SK-MEL-5 (cell line): ENCODE measurements at regions not wholly inside any gene's neighbourhood (a gene's known extent, or its start where the extent isn't known, plus 50 kb on each side); places are given as distances from the start of the nearest gene placed in this dataset.
"Not testable (repeated sequence)": the region's sequence is repeated elsewhere in the genome, so short reads cannot be mapped to it uniquely, and the experiment has no call there.

Experiments used
- DNase-seq: peaks from one replicate; pipeline ENCODE4 v3.0.0-alpha.2; 2016; ENCODE audit warnings: low read depth, low spot score
- in situ Hi-C: cut with HindIII; loops from 2 replicates; pipeline ENCODE4 v1.10.0; 2016; ENCODE audit warnings: low sequenced_read_pairs, high pct_unique_total_duplicates, low pct_unique_long_range_greater_than_20kb

DNA sequence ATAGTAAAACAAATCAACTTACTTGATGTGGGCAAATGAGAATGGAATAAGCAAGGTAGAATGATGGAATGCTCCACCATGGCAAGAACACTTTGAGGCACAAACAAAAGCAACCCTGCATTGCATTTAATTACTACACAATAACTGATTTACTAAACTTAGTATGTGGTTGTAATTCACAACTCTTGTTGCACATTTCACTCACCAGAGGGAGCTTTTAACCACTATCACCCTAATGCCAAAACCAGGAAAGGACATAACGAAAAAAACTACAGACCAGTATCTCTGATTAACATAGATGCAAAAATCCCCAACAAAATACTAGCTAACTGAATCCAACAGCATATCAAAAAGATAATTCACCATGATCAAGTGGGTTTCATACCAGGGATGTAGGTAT lies 659.8 kb downstream of the CPS1 start:
- peak; percentile 39 for DNase-seq
- in situ Hi-C loops = no loop called here

DNA sequence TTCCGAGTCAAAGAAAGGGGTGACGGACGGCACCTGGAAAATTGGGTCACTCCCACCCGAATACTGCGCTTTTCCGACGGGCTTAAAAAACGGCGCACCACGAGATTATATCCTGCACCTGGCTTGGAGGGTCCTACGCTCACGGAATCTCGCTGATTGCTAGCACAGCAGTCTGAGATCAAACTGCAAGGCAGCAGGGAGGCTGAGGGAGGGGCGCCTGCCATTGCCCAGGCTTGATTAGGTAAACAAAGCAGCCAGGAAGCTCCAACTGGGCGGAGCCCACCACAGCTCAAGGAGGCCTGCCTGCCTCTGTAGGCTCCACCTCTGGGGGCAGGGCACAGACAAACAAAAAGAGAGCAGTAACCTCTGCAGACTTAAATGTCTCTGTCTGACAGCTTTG lies 663.1 kb downstream of the CPS1 start:
- in situ Hi-C loops, DNase-seq: not testable (repeated sequence)

DNA sequence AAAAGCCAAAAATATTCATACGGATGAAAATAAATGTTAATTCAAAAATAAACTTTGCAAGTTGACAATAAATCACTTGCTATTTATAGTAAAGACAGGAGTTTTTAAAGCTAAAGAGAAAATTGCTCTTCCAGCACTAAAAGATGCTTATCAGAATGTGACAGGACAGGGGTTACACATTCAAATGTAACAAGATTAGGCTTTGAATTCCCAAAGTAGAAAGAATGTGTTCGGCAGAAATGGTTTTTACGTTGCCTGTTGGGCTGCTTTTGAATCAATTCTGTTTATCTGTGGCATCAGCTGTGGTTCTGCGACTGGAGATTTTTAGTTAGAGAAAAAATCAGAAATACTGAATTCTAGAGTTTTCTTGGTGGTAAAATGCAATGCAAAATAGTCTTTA lies 669.4 kb downstream of the CPS1 start:
- in situ Hi-C loops = no loop called here
- DNase-seq = no peak

DNA sequence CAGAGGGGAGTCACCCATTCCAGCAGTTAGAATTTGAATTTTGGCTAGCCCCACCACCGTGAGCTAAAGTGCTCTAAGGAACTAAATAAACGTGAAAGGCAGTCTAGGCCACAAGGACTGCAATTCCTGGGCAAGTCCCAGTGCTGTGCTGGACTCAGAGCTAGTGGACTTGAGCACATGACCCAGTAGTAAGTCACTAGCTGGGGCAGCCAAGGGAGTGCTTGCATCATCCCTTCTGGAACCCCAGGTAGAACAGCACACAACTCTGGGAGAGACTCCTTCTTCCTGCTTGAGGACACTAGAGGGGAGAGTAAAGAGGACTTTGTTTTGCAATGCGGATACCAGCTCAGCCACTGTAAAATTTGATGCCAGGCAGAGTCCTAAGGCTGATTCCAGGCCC lies 672.2 kb downstream of the CPS1 start:
- DNase-seq = no peak
- in situ Hi-C loops = no loop called here

DNA sequence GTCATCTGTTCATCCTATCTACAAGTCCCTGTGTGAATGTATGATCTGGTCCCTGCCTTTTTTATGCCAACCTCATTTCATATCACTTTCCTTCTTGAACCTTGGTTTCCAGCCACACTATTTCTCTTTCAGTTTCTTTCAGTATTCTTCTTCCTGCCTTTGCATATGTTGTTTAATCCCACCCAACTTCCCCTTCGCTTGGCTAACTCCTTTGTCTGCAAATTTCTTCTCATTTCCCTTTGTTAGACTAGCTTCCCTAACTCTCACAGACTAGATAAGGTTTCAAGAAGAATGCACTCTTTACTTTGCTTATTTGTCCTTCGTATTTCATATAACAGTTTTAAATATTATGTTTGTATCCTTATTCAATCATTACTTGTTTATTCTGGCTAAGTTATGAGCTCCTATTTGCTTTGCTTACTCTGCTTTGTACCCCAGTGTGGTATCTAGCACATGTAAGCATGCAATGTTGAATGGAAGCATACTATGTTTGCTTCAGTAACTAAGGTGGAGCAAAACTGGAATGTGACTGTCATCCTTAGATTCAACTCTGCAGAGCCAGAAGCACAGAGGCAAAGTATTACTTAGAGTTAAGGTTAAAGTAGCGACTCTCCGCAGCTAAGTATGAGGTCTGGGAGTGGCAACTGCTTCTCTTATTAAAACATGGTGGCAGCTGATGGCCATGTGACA lies 681.3 kb downstream of the CPS1 start:
- in situ Hi-C loops = no loop called here

DNA sequence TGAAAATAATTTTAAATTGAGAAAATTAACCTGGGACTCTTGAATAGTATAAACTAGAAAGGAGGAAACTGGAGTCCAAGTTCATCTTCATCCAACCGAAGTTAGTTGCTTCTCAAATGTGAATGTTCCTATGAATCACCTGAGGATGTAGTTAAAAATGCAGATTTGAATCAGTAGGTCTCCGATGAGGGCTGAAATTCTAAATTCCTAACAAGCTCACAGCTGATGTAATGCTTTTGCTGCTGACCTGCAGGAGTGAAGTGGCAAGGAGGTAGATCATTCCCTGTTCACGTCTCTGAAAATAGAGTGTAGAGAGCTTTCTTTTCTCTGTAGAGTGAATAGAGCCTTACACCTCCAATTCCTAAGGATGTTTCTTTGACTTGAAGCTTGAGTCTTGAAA lies 685.5 kb downstream of the CPS1 start:
- in situ Hi-C loops = no loop called here
- DNase-seq = no peak

More for the DNA sequence above, 681.3 kb downstream of the CPS1 start:
- no peak for DNase-seq

DNA sequence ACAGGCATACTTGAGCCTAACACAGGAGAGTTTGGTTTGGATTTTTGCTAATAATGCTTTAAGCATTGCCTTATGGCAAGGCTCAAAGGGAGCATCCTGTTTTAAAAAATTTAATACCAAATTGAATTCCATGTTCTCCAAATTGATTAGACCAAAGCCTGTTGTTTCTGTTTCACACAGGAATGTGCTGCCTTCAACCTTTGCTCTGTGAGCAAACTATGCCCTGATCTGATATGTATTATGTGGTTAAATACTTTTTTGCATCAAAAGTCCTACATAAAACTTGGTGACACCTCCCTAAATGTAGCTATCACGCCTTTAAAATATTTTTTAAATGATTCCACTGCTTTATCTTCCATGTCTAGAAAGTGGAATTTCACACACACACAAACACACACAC lies 691.4 kb downstream of the CPS1 start:
- DNase-seq = no peak
- in situ Hi-C loops = no loop called here

DNA sequence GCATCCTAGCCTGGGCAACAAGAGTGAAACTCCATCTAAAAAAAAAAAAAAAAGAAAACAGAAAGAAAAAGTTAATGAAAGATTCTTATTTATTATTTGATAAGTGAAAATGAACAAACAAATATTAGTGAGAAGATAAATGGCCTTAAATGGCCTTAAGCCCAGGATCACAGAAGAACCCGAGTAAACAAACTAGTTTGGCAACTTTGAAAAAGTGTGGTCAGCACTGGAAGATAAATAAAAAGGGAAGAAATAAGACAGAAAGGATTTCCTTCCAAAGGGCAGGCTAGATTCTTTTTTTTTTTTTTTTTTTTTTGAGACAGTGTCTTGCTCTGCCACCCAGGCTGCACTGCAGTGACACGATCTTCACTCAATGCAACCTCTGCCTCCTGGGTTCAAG lies 692.4 kb downstream of the CPS1 start:
- no peak for DNase-seq
- in situ Hi-C loops = no loop called here

DNA sequence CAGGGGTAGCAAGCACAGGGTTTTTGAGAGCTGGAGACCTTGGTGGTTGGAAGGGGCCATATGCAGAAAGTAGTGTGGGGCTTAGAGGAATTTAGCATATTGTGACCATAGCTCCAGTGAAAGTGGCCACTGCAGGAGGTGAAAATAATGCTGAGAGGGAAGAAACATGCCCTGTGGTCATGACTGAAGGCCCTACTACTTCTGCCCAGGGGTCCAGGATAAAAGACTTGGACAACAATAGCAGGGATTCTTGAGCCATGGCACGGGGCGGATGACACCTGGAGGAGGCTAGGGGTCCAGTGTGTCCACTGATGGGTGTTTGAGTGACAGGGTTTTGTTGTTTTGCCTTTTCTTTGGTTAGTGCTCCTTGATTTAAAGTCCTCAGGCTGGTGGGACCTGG lies 694.6 kb downstream of the CPS1 start:
- no peak for DNase-seq
- in situ Hi-C loops = no loop called here

DNA sequence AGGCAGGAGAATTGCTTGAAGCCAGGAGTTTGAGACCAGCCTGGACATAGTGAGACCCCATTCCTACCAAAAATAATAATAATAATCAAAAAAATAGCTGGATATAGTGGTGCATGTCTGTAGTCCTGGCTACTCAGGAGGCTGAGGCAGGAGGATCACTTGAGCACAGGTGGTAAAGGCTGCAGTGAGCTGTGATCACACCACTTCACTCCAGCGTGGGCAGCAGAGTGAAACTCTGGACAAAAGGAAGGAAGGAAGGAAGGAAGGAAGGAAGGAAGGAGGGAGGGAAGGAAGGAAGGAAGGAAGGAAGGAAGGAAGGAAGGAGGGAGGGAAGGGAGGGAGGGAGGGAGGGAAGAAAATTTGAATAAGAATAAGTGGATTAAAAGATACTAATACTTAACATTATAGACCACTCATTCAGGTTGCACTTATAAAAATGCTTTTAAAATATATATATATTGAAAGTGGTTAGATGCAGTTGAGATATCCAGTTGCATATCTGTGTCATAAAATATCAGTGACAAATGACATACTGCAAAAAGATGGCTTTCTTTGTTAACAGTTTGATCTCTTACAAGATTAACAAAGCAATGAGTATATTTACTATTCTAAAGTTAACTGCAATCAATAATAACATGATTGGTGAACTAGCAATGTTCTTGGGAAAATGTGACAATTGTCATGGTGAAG lies 702.4 kb downstream of the CPS1 start:
- in situ Hi-C loops = no loop called here
- no peak for DNase-seq

DNA sequence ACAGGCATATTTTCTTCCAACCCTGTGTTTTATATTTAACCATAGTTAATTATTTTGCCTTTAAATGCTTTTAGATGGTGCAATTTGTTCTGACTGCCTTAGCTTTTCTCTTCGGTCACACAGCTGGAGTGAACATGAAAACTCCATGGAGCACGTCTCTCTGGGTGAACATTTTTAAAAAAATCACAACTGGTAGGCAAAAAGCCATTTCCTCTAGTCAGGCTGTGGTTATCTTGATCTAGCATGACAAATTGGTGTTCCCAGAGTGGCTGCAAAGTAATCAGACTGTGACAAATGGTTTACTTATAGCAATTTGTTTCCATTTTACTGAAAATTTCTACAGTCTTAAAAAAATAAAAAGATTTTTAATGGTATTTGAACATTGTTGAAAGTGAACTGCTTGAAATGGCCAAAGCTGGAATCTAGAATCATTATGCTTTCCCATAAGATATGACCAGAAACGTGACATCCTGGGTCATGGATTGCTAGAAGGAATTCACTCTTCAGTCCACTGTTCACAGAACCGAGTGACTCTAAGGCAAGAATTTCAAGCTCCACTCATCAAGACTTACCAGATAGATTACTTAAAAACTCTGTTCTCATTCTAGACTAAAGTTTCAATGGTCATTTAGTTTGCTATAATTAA lies 703.6 kb downstream of the CPS1 start:
- in situ Hi-C loops = no loop called here
- DNase-seq = no peak

DNA sequence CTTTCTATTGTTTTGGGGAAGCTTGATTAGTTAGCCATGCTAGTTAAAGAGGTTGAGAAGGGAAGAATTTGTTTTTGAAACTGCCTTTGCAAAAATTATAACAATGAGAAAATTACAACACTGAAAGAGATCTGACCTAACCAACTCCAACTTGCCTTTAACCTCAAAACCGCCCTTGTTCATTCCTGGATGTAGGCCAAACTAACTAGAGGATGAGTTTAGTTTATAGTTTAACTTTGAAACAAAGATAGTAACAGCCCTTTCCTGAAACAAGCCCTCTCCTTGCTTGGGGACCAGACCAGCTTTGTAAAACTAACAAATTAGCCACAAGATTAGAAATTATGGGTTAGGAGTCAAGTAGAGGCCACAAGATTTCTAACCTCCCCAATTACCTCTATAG lies 713.9 kb downstream of the CPS1 start:
- in situ Hi-C loops = no loop called here
- DNase-seq = no peak

DNA sequence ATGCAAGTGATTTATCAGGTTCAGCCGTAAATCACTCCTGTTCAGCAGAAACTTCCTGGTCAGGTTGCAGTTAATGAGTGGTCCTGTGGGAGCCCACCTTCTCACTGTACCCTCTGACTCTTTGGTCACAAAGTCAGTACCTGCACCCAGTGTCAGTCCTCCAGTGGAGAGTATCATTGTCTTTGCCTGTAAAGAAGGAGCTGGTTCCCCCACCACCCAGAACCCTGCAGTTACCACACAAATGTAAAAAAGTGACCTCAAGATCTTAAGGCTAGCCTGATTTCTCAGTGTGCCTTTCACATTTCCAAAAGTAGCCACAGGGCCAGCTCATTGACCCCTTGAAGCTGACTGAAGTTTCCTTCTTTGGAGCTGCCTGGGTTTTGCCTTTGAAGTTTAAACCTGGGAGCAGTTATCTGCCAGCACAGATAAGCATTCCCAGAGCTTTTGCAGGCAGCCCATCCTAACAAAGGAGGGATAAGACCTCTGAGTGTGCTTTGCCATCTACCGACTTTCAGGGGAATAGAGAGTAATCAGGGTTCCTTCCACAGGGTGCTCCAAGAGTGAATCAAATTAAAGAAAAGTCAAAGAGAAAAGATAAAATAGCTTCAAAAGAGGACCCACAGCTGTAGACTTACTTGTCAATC lies 725.2 kb downstream of the CPS1 start:
- in situ Hi-C loops = no loop called here
- DNase-seq = no peak

DNA sequence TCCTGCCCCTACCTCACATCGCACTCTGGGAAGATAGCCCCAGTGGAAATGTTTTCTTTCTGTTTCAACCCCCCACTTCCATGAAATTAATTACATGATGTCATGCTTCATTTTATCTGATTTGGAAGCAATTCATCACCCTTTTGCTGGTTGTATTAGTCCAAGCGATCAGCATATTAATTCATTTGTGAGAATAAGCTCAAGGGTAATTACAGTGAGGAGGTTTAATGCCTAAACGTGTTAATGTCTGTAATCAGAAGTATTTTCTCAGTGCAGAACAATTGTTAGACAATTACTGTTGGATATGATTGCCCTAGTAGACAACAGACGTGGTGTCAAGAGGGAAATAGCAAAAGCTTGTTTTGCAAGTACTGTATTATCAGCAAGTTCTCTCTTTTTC lies 746.3 kb downstream of the CPS1 start:
- in situ Hi-C loops = no loop called here
- no peak for DNase-seq

DNA sequence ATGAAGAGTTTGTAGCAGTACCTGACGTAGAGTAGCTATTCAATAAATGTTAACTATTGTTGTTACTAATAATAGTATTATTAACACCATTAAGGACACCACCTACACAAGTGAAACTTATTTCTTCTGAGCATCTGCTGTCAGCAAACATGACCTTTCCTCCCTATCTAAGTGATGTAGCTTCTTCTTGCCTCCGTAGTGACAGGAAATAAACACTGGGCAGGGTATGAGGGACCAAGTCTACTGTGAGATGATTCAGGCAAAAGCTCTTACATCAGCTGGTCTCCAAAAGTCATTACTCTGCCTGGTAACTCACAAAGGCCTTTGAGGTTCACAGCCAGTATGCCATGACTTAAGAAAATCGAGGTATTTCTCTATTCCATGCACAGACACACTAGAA lies 750.5 kb downstream of the CPS1 start:
- no peak for DNase-seq
- in situ Hi-C loops = no loop called here
